Natural killer cell (primary cell): ENCODE measurements at regions not wholly inside any gene's neighbourhood (a gene's known extent, or its start where the extent isn't known, plus 50 kb on each side); places are given as distances from the start of the nearest gene placed in this dataset.
"Not testable (repeated sequence)": the region's sequence is repeated elsewhere in the genome, so short reads cannot be mapped to it uniquely, and the experiment has no call there.

Experiments used
- ATAC-seq, 3 donors: fragments of 150-1000 bp in 2 of 3; fragments of 200-7000 bp in 1 of 3; cut with Tn5 transposase; 1 replicate in 1 of 3; 2 replicates in 2 of 3; pipeline ENCODE4 v1.10.0; 2021; ENCODE audit warnings: mild to moderate bottlenecking in 2 of 3, moderate library complexity in 2 of 3
- DNase-seq, 2 donors: peaks; one replicate each; pipeline versions ENCODE4 v3.0.0 to v3.0.0-alpha.2; 2013 to 2021; ENCODE audit warnings: mixed read lengths in 1 of 2
- H3K27ac ChIP-seq: one replicate; pipeline ENCODE4 v1.5.1; 2013; ENCODE audit warnings: mild to moderate bottlenecking, low read length
- H3K27me3 ChIP-seq: one replicate; pipeline ENCODE4 v1.6.1; 2013; ENCODE audit warnings: low read length; ENCODE audit not compliant: control insufficient read depth, insufficient read depth
- H3K36me3 ChIP-seq: one replicate; pipeline ENCODE4 v1.6.1; 2013; ENCODE audit warnings: low read length; ENCODE audit not compliant: control insufficient read depth, insufficient read depth
- H3K4me1 ChIP-seq: one replicate; pipeline ENCODE4 v1.6.1; 2013; ENCODE audit warnings: low read length; ENCODE audit not compliant: control insufficient read depth, insufficient read depth
- H3K4me3 ChIP-seq: one replicate; pipeline ENCODE4 v1.5.1; 2013; ENCODE audit warnings: low read length
- H3K9me3 ChIP-seq: one replicate; pipeline ENCODE4 v1.6.1; 2013; ENCODE audit warnings: low read length; ENCODE audit not compliant: control insufficient read depth, insufficient read depth
- H3K27ac Mint-ChIP-seq, 2 donors: one replicate each; pipeline ENCODE4 v1.8.0; 2022; ENCODE audit warnings: mild to moderate bottlenecking in 2 of 2, mixed read lengths in 2 of 2, moderate library complexity in 1 of 2
- H3K27me3 Mint-ChIP-seq, 2 donors: one replicate each; pipeline ENCODE4 v1.8.0; 2022; ENCODE audit warnings: low read depth in 2 of 2, mixed read lengths in 2 of 2
- H3K36me3 Mint-ChIP-seq: one replicate; pipeline ENCODE4 v1.8.0; 2022; ENCODE audit warnings: mixed read lengths
- H3K4me1 Mint-ChIP-seq, 2 donors: one replicate each; pipeline ENCODE4 v1.8.0; 2022; ENCODE audit warnings: mixed read lengths in 2 of 2
- H3K4me3 Mint-ChIP-seq: one replicate; pipeline ENCODE4 v1.8.0; 2022; ENCODE audit warnings: mild to moderate bottlenecking, moderate library complexity, mixed read lengths
- H3K9me3 Mint-ChIP-seq, 2 donors: one replicate each; pipeline ENCODE4 v1.8.0; 2022; ENCODE audit warnings: mixed read lengths in 2 of 2
- WGBS: methylation state at CpG from one replicate; pipeline ENCODE4 v1.1.7; 2013; ENCODE audit warnings: missing lambda C conversion rate; ENCODE audit not compliant: insufficient coverage; 5-methylcytosine and 5-hydroxymethylcytosine counted together
- intact Hi-C: fragments of 100-400 bp; cut with micrococcal nuclease; formaldehyde crosslinking; loops from one replicate; pipeline ENCODE4 v1.14.2; 2022
- TF ChIP-seq, protein P1 (sequence below): fragments of 200-600 bp; IDR thresholded peaks from one replicate; pipeline ENCODE4 v1.8.0; 2022; ENCODE audit warnings: antibody characterized with exemption

DNA sequence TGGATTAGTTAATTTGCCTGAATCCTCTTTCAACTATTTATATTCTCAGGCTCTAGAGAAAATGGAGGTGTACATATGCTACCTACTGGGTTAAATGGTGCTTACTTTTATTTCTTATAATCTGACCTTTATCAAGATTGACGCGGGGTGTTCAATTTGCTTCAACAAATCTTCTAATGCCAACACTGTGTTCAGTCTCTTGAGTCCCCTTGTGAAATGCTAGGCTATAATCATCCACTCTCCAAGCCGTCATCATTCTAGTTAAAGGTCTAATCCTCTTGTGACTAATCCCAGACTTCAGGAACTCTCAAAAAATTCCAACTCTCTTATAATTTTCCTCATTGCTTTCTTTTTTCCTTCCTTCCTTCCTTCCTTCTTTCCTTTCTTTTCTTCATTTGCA is 1396.2 kb downstream of the CDH8 start:
- Histone ChIP-seq H3K27me3 (no peaks in the 10 kb centered on the region), H3K36me3 (no peaks in the 10 kb centered on the region), H3K4me3 (no peak overlapping the region), H3K27ac (no peak overlapping the region), H3K4me1 (no peaks in the 10 kb centered on the region), H3K9me3 (peaks cover 5% of the 10 kb centered on the region)
- H3K27me3 Mint-ChIP-seq, result no peaks in the 10 kb centered on the region
- peaks cover 9% of the 10 kb centered on the region for H3K36me3 Mint-ChIP-seq
- H3K4me1 Mint-ChIP-seq, result no peaks in the 10 kb centered on the region
- H3K27ac Mint-ChIP-seq, result no peak overlapping the region
- 92% methylated on average over 3 of the region's 3 CpGs for WGBS
- no peak overlapping the region for H3K4me3 Mint-ChIP-seq
- intact Hi-C loops, result no loop called here
- TF ChIP-seq, protein P1, sequence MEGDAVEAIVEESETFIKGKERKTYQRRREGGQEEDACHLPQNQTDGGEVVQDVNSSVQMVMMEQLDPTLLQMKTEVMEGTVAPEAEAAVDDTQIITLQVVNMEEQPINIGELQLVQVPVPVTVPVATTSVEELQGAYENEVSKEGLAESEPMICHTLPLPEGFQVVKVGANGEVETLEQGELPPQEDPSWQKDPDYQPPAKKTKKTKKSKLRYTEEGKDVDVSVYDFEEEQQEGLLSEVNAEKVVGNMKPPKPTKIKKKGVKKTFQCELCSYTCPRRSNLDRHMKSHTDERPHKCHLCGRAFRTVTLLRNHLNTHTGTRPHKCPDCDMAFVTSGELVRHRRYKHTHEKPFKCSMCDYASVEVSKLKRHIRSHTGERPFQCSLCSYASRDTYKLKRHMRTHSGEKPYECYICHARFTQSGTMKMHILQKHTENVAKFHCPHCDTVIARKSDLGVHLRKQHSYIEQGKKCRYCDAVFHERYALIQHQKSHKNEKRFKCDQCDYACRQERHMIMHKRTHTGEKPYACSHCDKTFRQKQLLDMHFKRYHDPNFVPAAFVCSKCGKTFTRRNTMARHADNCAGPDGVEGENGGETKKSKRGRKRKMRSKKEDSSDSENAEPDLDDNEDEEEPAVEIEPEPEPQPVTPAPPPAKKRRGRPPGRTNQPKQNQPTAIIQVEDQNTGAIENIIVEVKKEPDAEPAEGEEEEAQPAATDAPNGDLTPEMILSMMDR, result no peak
- no peak for DNase-seq
- ATAC-seq, result no peak
- peaks cover 18 to 35% of the 10 kb centered on the region in 2 donors for H3K9me3 Mint-ChIP-seq

DNA sequence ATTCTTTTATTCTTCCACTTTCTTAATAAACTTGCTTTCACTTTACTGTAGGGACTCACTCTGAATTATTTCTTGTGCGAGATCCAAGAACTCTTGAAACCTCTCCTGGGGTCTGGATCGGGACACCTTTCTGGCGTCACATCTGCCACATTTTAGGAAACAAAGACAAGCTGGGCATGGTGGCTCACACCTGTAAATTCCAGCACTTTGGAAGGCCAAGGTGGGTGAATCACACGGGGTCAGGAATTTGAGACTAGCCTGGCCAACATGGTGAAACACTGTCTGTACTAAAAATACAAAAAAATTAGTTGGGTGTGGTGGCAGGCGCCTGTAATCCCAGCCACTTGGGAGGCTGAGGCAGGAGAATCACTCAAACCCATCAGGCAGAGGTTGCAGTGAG is 1399.6 kb downstream of the CDH8 start:
- peaks cover 18% of the 10 kb centered on the region for H3K9me3 ChIP-seq
- H3K4me3 ChIP-seq, H3K4me1 ChIP-seq, H3K4me1 Mint-ChIP-seq, H3K27ac ChIP-seq, DNase-seq, H3K27me3 ChIP-seq, H3K36me3 Mint-ChIP-seq, H3K27me3 Mint-ChIP-seq, intact Hi-C loops, H3K27ac Mint-ChIP-seq, H3K36me3 ChIP-seq, H3K4me3 Mint-ChIP-seq, ATAC-seq: not testable (repeated sequence)
- H3K9me3 Mint-ChIP-seq, result peaks cover 9 to 17% of the 10 kb centered on the region in 2 donors
- 86% methylated on average over 5 of the region's 5 CpGs for WGBS

DNA sequence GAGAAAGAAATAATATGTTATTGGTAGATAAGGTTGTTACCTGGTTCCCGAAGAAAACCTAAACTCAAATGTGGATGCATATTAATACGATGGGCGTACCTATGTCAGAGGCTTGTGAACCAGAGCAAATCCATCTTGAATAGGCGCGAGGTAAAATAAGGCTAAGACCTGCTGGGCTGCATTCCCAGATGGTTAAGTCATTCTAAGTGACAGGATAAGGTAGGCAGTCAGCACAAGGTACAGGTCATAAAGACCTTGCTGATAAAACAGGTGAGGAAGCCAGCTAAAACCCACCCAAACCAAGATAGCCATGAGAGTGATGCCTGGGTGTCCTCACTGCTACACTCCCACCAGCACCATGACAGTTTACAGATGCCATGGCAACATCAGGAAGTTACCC is 1400.1 kb downstream of the CDH8 start:
- H3K36me3 Mint-ChIP-seq, result no peaks in the 10 kb centered on the region
- peaks cover 18% of the 10 kb centered on the region for H3K9me3 ChIP-seq
- H3K27ac Mint-ChIP-seq, result no peak overlapping the region
- 86% methylated on average over 5 of the region's 5 CpGs for WGBS
- H3K4me3 ChIP-seq, result no peak overlapping the region
- no peaks in the 10 kb centered on the region for H3K36me3 ChIP-seq
- intact Hi-C loops, result no loop called here
- peaks cover 9 to 17% of the 10 kb centered on the region in 2 donors for H3K9me3 Mint-ChIP-seq
- TF ChIP-seq, protein P1, result no peak
- no peak overlapping the region for H3K27ac ChIP-seq
- no peak for ATAC-seq
- H3K27me3 ChIP-seq, result no peaks in the 10 kb centered on the region
- no peaks in the 10 kb centered on the region for H3K4me1 Mint-ChIP-seq
- H3K4me3 Mint-ChIP-seq, result no peak overlapping the region
- no peaks in the 10 kb centered on the region for H3K27me3 Mint-ChIP-seq
- DNase-seq, result no peak
- no peaks in the 10 kb centered on the region for H3K4me1 ChIP-seq

DNA sequence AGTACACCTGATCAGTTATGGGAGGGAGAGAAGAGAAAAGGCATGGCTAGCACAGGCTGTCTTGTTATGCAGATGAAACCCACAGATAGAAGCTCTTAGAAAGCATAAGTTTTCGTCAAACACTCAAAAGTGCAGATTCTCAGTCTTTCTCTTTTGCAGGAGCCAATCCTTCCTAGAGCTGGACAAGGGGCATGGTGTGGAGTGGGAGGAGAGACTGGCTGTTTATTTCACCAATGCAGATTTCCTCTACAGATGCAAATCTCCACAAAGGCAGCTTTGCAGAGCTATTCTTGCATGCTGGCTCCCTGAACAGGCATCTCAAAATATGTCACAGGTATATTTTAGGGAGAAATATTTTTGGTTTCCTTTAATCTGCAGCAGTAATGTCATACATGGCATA is 1400.7 kb downstream of the CDH8 start:
- no peak overlapping the region for H3K4me3 Mint-ChIP-seq
- DNase-seq (no peak), ATAC-seq (no peak)
- Histone ChIP-seq H3K27me3 (no peaks in the 10 kb centered on the region), H3K36me3 (no peaks in the 10 kb centered on the region), H3K9me3 (peaks cover 18% of the 10 kb centered on the region), H3K4me1 (no peaks in the 10 kb centered on the region), H3K27ac (no peak overlapping the region), H3K4me3 (no peak overlapping the region)
- H3K36me3 Mint-ChIP-seq, result no peaks in the 10 kb centered on the region
- intact Hi-C loops, result no loop called here
- no peaks in the 10 kb centered on the region for H3K4me1 Mint-ChIP-seq
- peaks cover 7 to 14% of the 10 kb centered on the region in 2 donors for H3K9me3 Mint-ChIP-seq
- TF ChIP-seq, protein P1, result no peak
- H3K27ac Mint-ChIP-seq, result no peak overlapping the region
- H3K27me3 Mint-ChIP-seq, result no peaks in the 10 kb centered on the region
- 62% methylated on average over 1 of the region's 1 CpG for WGBS
